Umbilical cord (tissue), 1 donor: ENCODE measurements at regions not wholly inside any gene's neighbourhood (a gene's known extent, or its start where the extent isn't known, plus 50 kb on each side); places are given as distances from the start of the nearest gene placed in this dataset.
"Not testable (repeated sequence)": the region's sequence is repeated elsewhere in the genome, so short reads cannot be mapped to it uniquely, and the experiment has no call there.

ENCODE experiments used
- DNase-seq: peaks from one replicate; pipeline ENCODE4 v3.0.0-alpha.2; 2015; ENCODE audit warnings: low spot score

GRCh38 chr14:52202151-52202550 lies 65.3 kb upstream of the PTGDR start:
- DNase-seq: no peak

DNA sequence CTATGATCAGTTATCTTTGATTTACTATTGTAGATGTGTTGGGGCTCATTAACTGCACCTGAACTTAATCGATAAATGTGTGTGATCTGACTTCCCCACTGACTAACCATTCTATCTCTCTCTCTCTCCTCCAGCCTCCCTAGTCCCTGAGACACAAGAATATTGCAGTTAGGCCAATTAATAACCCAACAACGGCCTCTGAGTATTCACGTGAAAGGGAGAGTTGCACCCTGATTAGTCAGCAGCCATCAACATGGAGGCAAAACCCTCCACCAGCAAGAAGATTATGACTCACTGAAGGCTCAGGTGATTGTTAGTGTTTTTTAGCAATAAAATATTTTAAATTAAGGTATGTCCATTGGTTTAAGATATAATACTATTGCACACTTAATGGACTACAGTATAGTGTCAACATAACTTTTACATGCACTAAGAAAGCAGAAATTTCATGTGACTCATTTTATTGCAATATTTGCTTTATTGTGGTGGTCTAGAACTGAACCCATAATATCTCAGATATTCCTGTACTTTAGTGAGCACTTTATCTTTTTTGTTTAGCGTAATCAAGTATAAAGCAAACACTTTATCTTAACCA lies 77.1 kb upstream of the PTGDR start:
- DNase-seq: no peak

DNA sequence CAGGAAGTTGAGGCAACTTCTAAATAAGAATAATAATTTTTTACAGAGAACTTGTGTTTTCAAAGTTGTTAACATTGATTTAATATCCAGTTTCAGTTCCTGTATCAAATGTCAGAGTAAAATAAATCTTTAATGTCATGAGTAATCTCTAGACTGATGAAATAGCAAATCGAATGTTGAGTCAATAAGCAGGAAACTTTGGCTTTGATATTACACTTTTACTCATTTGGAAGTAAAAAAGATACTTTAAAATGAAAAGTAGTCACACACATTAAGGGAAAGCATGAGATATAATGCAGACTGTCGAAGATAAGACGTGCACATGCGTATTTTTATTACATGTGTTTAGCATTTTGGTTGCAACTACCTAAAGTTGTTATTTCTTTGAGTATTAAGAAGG lies 78.2 kb upstream of the PTGDR start:
- DNase-seq: no peak

DNA sequence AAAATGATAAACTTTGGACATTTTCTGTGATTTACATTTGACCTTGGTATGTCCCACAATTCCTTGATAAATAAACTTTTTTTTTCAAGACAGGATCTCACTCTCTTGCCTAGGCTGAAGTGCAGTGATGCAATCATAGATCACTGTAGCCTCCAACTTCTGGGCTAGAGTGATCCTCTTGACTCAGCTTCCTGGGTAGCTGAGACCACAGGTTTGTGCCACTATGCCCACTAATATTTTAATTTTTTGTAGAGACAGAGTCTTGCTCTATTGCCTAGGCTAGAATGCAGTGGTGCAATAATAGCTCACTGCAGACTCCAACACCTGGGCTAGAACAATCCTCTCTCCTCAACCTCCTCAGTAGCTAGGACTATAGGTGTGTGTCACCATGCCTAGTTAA lies 79.1 kb upstream of the PTGDR start:
- DNase-seq: no peak

- no peak for DNase-seq
Observed at GRCh38 chr14:52185178-52185577, 82.3 kb upstream of the PTGDR start.

DNA sequence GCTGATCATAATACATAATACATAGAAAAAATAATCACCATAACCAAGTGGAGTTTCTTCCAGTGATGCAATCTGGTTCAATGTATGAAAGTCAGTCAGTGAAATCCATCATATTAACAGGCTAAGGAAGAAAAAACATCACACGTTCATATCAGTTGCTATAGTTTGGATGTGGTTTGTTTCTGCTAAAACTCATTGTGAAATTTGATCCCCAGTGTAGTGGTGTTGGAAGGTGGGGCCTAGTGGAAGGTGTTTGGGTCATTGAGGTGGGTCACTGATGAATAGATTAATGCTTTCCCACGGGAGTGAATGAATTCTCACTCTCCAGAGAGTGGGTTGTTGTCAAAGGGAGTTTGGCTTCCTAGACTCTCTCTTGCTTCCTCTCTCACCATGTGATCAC lies 84.6 kb upstream of the PTGDR start:
- no peak for DNase-seq

- no peak for DNase-seq
Observed at GRCh38 chr14:52179141-52179790, 88.2 kb upstream of the PTGDR start.

- no peak for DNase-seq
Observed at GRCh38 chr14:52175982-52176502, 91.5 kb upstream of the PTGDR start.

- not testable (repeated sequence) for DNase-seq
Observed at GRCh38 chr14:52171932-52172331, 95.6 kb upstream of the PTGDR start.

DNA sequence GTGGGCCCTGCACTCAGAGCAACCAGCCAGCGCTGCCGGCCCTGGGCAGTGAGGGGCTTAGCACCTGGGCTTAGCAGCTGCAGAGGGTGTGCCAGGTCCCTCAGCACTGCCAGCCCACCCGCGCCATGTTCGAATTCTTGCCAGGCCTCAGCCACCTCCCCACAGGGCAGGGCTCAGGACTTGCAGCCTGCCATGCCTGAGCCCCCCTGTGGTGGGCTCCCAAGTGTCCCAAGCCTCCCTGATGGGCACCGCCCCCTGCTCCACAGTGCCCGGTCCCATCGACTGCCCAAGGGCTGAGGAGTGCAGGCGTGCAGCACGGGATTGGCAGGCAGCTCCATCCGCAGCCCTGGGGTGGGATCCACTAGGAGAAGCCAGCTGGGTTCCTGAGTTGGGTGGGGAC lies 98.0 kb upstream of the NID2 start:
- DNase-seq: no peak

- DNase-seq: no peak
Observed at GRCh38 chr14:52155651-52156213, 86.9 kb upstream of the NID2 start.

- no peak for DNase-seq
Observed at GRCh38 chr14:52154992-52155650, 86.3 kb upstream of the NID2 start.

- DNase-seq: no peak
Observed at GRCh38 chr14:52153939-52154338, 85.1 kb upstream of the NID2 start.

GRCh38 chr14:52150162-52150561 lies 81.3 kb upstream of the NID2 start:
- no peak for DNase-seq

- no peak for DNase-seq
Observed at GRCh38 chr14:52148371-52148770, 79.5 kb upstream of the NID2 start.

DNA sequence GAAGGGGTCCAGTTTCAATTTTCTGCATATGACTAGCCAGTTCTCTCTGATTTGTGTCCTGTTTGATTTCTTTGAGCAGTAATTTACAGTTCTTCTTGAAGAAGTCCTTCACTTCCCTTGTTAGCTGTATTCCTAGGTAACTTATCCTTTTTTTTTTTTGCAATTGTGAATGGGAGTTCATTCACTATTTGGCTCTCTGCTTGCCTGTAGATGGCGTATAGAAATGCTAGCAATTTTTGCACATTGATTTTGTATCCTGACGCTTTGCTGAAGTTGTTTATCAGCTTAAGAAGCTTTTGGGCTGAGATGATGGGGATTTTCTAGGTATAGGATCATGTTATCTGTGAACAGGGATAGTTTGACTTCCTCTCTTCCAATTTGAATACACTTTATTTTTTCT lies 77.6 kb upstream of the NID2 start:
- no peak for DNase-seq

GRCh38 chr14:52144099-52144498 lies 75.2 kb upstream of the NID2 start:
- DNase-seq: not testable (repeated sequence)

DNA sequence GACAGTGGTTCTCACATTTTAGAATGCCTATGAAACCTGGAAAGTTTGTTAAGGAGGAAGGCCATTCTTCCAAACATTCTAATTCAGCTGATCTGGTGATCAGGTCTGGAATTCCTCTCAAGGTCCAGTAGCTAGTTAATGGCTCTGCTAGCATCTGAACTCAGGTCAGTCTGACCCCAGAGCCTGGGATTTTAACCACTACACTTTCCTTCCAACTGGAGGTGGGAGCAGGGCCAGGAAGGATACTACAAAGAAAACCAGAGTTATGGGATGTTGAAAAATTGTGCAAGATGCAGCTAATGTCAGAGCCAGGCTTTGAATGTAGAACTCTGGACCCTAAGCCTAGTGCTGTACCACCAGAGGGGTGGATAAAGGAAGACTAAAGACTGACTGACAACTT lies 73.6 kb upstream of the NID2 start:
- peak; percentile 85 for DNase-seq

DNA sequence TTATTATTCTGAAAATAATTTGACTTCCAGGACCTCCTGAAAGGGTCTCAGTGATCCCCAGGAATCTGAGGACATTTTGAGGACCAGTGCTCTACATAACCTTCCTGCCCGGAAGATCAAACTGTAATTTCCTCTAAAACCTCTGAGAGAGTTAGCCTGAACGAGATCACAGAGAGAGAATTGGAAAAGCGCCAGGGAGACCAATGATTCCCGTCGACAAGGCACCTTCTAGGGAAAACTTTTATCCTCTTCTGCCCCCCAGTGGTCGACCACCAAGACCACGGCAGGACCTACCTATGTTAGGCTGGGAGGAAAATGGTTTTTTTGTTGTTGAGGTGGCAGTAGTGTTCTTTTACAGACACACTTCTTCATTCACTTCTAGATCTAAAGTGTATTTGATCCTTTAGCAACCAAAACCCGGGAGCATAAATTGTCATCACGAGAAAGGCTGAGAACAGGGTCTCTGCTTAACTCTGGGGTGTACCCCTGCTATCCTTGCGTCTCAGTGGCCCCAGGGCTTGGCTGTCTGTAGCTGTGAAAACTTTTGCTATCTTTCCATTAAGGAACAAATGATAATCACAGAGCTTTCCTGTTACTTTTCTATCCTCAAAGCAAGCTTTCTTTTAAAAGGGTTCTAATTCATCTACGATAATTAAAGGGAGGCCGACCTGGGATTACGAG lies 62.9 kb upstream of the NID2 start:
- DNase-seq: peak; percentile 94

DNA sequence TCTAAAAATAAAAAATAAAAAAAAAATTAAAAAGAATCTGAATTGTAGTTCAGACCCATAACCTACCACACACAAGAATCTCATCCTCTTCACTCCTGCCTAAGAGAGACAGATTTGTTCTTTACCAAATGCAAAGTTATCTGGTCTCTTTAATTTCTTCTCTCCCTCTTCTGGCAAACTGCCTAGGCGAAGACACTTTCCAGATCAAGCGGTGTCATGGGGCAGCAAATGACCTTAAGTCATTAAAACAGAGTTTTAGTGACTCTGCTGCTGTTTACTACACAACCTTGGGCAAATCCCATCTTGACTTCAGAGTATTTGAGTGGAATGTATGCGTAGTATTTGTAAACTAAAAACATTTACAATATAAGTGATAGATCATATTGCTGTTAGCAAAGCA lies 60.9 kb upstream of the NID2 start:
- peak; percentile 69 for DNase-seq

- DNase-seq: no peak
Observed at GRCh38 chr14:52125885-52126284, 57.0 kb upstream of the NID2 start.
